Right lobe of liver (tissue), 6 donors: ENCODE measurements at regions not wholly inside any gene's neighbourhood (a gene's known extent, or its start where the extent isn't known, plus 50 kb on each side); places are given as distances from the start of the nearest gene placed in this dataset.

ENCODE experiments used
- ATAC-seq, 4 donors: fragments of 200-7000 bp; cut with Tn5 transposase; one replicate each; pipeline ENCODE4 v1.9.1; 2020; ENCODE audit warnings: mild to moderate bottlenecking in 4 of 4, moderate library complexity in 4 of 4
- DNase-seq, 3 donors: peaks; one replicate each; pipeline ENCODE4 v3.0.0-alpha.2; 2020
- H3K27ac ChIP-seq, 3 donors: fragments of 200-600 bp; one replicate each; pipeline ENCODE4 v1.8.0; 2022
- H3K27me3 ChIP-seq, 2 donors: fragments of 200-600 bp; one replicate each; pipeline ENCODE4 v1.8.0; 2022
- H3K36me3 ChIP-seq, 4 donors: fragments of 200-600 bp; sonication (generic) in 1 of 4; one replicate each; pipeline versions ENCODE4 v1.5.1 to v1.8.0; 2017 to 2022; ENCODE audit warnings: control low read depth in 1 of 4
- H3K4me1 ChIP-seq, 4 donors: fragments of 200-600 bp; sonication (generic) in 1 of 4; one replicate each; pipeline versions ENCODE4 v1.5.1 to v1.8.0; 2017 to 2022; ENCODE audit warnings: control low read depth in 1 of 4
- H3K4me3 ChIP-seq, 3 donors: fragments of 200-600 bp; one replicate each; pipeline ENCODE4 v1.8.0; 2022
- H3K9me3 ChIP-seq, 4 donors: fragments of 200-600 bp; sonication (generic) in 1 of 4; one replicate each; pipeline versions ENCODE4 v1.5.1 to v1.8.0; 2017 to 2022; ENCODE audit warnings: control low read depth in 1 of 4
- POLR2A ChIP-seq: fragments of 450-650 bp; IDR thresholded peaks from one replicate; pipeline ENCODE4 v1.6.1; 2017; ENCODE audit warnings: antibody characterized with exemption, mild to moderate bottlenecking
- WGBS: methylation state at CpG from one replicate; pipeline ENCODE4 v1.1.6; 2018; ENCODE audit warnings: low coverage, low lambda C conversion rate; ENCODE audit not compliant: insufficient coverage; ENCODE audit errors: missing lambda C conversion rate; 5-methylcytosine and 5-hydroxymethylcytosine counted together
- intact Hi-C, 2 donors: fragments of 100-400 bp; cut with DNase I; formaldehyde crosslinking; loops; one replicate each; pipeline versions ENCODE4 v1.11.2 to v1.14.1; 2022
- TF ChIP-seq, protein P1 (sequence below), 4 donors: fragments of 200-600 bp in 3 of 4; fragments of 450-650 bp in 1 of 4; IDR thresholded peaks; one replicate each; pipeline versions ENCODE4 v1.5.1 to v1.8.0; 2016 to 2022; ENCODE audit warnings: antibody characterized with exemption in 4 of 4, mild to moderate bottlenecking in 2 of 4
- donor health status: DM: no; HTN: yes; CAD: no.
- donor health status: DM: no; HTN: no; CAD: no.
- donor health status: DM: no; HTN: no; CAD: no.
- donor health status: DM: no; HTN: yes; CAD: no.
- donor health status: DM: no; HTN: yes; CAD: no.

DNA sequence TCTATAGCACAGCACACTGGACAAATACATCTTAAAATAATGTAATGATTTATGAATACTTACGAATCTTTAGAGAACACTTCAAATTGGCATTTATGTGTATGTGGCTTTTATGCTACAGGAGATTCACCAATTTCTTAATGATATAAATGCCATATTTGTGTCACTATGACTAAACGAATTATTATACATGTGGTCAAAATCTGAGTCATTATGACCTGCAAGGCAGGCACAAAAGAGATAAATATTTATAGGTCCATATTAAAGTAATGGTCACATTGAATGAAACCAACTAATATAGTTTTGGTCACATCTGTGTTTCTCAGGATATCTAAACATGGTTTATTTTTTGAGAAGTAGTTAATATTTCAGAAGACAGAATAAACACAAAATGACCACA, 232.3 kb upstream of the SEMA6D start:
- Histone ChIP-seq H3K4me3 (no peak overlapping the region), H3K27ac (no peak overlapping the region), H3K27me3 (no peaks in the 10 kb centered on the region), H3K4me1 (no peaks in the 10 kb centered on the region), H3K36me3 (no peaks in the 10 kb centered on the region), H3K9me3 (no peaks in the 10 kb centered on the region)
- ATAC-seq = no peak
- TF ChIP-seq, protein P1, sequence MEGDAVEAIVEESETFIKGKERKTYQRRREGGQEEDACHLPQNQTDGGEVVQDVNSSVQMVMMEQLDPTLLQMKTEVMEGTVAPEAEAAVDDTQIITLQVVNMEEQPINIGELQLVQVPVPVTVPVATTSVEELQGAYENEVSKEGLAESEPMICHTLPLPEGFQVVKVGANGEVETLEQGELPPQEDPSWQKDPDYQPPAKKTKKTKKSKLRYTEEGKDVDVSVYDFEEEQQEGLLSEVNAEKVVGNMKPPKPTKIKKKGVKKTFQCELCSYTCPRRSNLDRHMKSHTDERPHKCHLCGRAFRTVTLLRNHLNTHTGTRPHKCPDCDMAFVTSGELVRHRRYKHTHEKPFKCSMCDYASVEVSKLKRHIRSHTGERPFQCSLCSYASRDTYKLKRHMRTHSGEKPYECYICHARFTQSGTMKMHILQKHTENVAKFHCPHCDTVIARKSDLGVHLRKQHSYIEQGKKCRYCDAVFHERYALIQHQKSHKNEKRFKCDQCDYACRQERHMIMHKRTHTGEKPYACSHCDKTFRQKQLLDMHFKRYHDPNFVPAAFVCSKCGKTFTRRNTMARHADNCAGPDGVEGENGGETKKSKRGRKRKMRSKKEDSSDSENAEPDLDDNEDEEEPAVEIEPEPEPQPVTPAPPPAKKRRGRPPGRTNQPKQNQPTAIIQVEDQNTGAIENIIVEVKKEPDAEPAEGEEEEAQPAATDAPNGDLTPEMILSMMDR (IDR thresholded peaks at IDR 0.05) = no peak
- TF ChIP-seq POLR2A = no peak
- WGBS = 68% methylated on average over 2 of the region's 2 CpGs
- no peak for DNase-seq
- intact Hi-C loops = no loop called here

DNA sequence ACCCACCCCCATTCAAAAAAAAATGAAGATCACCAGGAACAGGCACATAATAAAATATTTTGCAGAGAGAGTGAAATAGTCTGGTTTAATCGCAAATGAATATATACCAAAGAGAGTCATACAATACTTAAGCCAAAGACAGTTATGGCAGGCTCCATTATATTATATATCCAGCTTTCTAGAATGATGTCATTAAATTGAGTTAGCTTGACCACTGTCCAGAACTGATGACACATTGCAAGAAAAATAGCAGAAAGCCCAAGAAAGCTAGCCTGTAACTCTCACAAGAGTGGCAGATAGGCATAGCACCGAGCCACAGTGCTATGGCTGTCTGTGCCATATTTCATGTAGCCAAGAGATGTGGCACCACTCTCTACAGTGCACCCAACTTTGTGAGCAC, 231.9 kb upstream of the SEMA6D start:
- ATAC-seq = no peak
- 91% methylated on average over 2 of the region's 2 CpGs for WGBS
- intact Hi-C loops = no loop called here

DNA sequence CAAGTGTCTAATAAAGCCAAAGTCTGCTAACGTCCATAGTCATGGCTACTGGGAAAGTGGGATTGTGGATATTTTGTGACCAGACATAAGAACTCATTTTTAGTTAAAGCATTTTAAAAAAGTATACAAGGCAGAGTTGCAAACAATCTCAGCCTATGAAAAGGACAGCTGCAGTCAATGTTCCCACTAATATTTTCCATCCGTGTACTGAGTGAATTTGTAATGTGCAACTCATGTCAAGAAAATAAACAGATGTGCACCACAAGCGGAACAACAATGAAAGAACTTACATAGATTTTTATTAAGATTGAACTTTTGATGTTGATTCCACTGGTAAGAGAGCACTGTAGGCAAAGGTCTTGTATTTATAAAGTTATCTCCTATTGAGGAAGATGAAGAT, 231.3 kb upstream of the SEMA6D start:
- WGBS = 67% methylated on average over 2 of the region's 3 CpGs
- Histone ChIP-seq H3K27me3 (no peaks in the 10 kb centered on the region), H3K27ac (no peak overlapping the region), H3K4me1 (no peaks in the 10 kb centered on the region), H3K9me3 (no peaks in the 10 kb centered on the region), H3K4me3 (no peak overlapping the region), H3K36me3 (no peaks in the 10 kb centered on the region)
- DNase-seq = no peak
- ATAC-seq = no peak
- TF ChIP-seq POLR2A = no peak
- TF ChIP-seq, protein P1 (IDR thresholded peaks at IDR 0.05) = no peak
- intact Hi-C loops = no loop called here

More for the DNA sequence above, 231.9 kb upstream of the SEMA6D start:
- Histone ChIP-seq H3K4me3 (no peak overlapping the region), H3K4me1 (no peaks in the 10 kb centered on the region), H3K27ac (no peak overlapping the region), H3K27me3 (no peaks in the 10 kb centered on the region), H3K9me3 (no peaks in the 10 kb centered on the region), H3K36me3 (no peaks in the 10 kb centered on the region)
- no peak for DNase-seq
- no peak for TF ChIP-seq POLR2A
- TF ChIP-seq, protein P1 (IDR thresholded peaks at IDR 0.05) = no peak

DNA sequence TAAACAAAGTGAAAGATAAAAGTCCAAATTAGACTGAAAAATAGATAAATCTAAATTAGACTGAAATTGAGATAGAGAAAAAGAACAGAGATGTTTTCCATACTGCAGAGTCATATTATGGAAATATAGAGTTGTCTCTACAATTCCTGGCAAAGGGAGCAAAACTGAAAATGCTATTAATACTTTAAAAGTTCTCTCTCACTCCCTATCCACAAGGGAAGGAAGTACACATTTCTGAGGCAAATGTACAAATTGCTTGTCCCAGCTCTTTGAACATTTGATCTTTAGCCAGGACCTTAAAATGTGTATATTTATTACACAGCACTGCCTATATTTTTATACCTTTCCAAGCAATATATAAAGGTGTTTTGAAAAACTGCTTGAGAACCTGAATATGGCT, 225.1 kb upstream of the SEMA6D start:
- no peaks in the 10 kb centered on the region for H3K4me1 ChIP-seq
- H3K27ac ChIP-seq = no peak overlapping the region
- H3K9me3 ChIP-seq = no peaks in the 10 kb centered on the region
- intact Hi-C loops = no loop called here
- ATAC-seq (no peak), DNase-seq (no peak)
- no peaks in the 10 kb centered on the region for H3K36me3 ChIP-seq
- H3K4me3 ChIP-seq = no peak overlapping the region
- H3K27me3 ChIP-seq = no peaks in the 10 kb centered on the region
- TF ChIP-seq, protein P1 (IDR thresholded peaks at IDR 0.05) = no peak
- TF ChIP-seq POLR2A = no peak
